ENCODE measurements at regions not wholly inside any gene's neighbourhood (a gene's known extent, or its start where the extent isn't known, plus 50 kb on each side); places are given as distances from the start of the nearest gene placed in this dataset.

DNA sequence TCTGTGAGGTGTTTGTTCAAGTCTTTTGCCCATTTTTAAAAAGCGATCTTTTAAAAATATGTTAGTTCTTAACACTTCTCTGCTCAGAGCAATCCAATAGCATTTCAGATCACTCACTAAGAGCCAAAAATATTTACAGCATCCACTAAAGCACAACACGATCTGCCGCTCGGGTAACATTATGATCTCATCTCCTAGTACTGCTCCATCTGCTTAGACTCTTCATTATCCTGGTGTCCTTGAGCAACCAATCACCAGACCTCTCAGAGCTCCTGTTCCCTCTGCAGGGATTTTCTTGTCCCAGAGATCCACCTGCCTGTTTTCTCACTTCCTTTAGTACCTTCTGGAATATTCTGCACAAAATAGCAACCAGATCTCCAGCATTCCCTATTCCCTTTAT, 235.3 kb upstream of the ESRRG start:
- Histone ChIP-seq H3K27me3 (replicated peaks; ENCODE audit: insufficient read depth) (no peaks in the 10 kb centered on the region), H3K4me2 (ENCODE audit: unreplicated experiment) (no peak overlapping the region), H3K27ac (no peak overlapping the region), H3K9me2 (ENCODE audit: insufficient read depth) (no peaks in the 10 kb centered on the region), H3K4me1 (ENCODE audit: insufficient read depth) (no peaks in the 10 kb centered on the region), H3K4me3 (no peak overlapping the region), H3F3A (ENCODE audit: insufficient read depth) (no peaks in the 10 kb centered on the region), H3K79me2 (ENCODE audit: insufficient read depth) (no peaks in the 10 kb centered on the region), H3K9ac (no peak overlapping the region), H3K36me3 (ENCODE audit: low read depth) (no peaks in the 10 kb centered on the region), H4K20me1 (ENCODE audit: insufficient read depth) (no peaks in the 10 kb centered on the region), H3K9me3 (ENCODE audit: low read depth) (no peaks in the 10 kb centered on the region), H2AFZ (no peak overlapping the region)
- in situ Hi-C loops (cut with MboI): no loop called here
- 65 to 75% methylated on average over 4 of the region's 4 CpGs for WGBS, 2 experiments (ENCODE audit: low coverage in 1 of 2, low lambda C conversion rate in 2 of 2, missing lambda C conversion rate in 2 of 2)
- no peak for DNase-seq
- no peak for TF ChIP-seq EZH2phosphoT487 (IDR thresholded peaks at IDR 0.05; ENCODE audit: insufficient read depth, low read depth)
- TF ChIP-seq EZH2 (IDR thresholded peaks at IDR 0.05; ENCODE audit: insufficient read depth, poor library complexity, severe bottlenecking): no peak

DNA sequence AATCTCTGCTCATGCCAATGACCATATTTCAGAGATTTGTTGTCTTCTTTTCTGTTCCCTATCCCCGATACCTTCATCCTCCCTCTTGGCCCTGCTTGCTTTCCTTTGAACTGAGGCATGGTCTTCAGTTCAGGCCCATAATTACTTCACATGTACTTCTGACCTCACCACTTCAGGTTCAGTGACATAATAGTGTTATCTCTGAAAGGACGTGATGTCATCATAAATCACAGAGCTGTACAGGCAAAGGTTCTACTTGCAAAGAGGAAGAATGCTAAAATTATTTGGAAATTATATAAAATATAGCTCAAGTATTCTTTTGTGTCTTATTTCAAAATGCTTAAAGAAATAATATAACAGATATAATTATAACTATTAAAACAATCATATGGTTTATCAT, 230.3 kb upstream of the ESRRG start:
- in situ Hi-C loops (cut with MboI): no loop called here
- Histone ChIP-seq H3K4me2 (ENCODE audit: unreplicated experiment) (no peak overlapping the region), H3K4me3 (no peak overlapping the region), H3K9me2 (ENCODE audit: insufficient read depth) (no peaks in the 10 kb centered on the region), H3K36me3 (ENCODE audit: low read depth) (no peaks in the 10 kb centered on the region), H3K27ac (no peak overlapping the region), H3F3A (ENCODE audit: insufficient read depth) (no peaks in the 10 kb centered on the region), H4K20me1 (ENCODE audit: insufficient read depth) (no peaks in the 10 kb centered on the region), H3K4me1 (ENCODE audit: insufficient read depth) (no peaks in the 10 kb centered on the region), H3K9me3 (ENCODE audit: low read depth) (no peaks in the 10 kb centered on the region), H3K79me2 (ENCODE audit: insufficient read depth) (no peaks in the 10 kb centered on the region), H3K9ac (no peak overlapping the region), H3K27me3 (replicated peaks; ENCODE audit: insufficient read depth) (no peaks in the 10 kb centered on the region), H2AFZ (no peak overlapping the region)
- DNase-seq: no peak
- no peak for TF ChIP-seq EZH2 (IDR thresholded peaks at IDR 0.05; ENCODE audit: insufficient read depth, poor library complexity, severe bottlenecking)
- no peak for TF ChIP-seq EZH2phosphoT487 (IDR thresholded peaks at IDR 0.05; ENCODE audit: insufficient read depth, low read depth)
- WGBS, 2 experiments (ENCODE audit: low coverage in 1 of 2, low lambda C conversion rate in 2 of 2, missing lambda C conversion rate in 2 of 2): 16 to 23% methylated on average over 2 of the region's 2 CpGs

DNA sequence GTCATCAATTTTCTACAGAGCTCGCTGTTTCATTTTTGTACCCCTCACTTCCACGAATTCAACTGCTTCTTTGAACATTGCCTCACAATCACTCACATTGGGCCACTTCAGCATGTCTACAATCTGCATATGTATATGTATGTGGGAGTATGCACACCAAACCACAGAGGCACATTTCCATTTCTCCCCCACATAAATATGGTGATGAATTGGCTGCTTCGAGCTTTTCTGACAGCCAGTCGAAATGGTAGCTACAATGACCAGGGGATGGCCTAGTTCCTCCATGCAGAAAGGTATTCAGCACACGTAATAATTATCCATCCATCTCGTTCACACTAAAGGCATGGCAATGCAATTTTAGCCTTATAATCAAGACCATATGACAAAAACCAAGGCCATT, 229.6 kb upstream of the ESRRG start:
- in situ Hi-C loops (cut with MboI): no loop called here
- 10 to 23% methylated on average over 6 of the region's 6 CpGs for WGBS, 2 experiments (ENCODE audit: low coverage in 1 of 2, low lambda C conversion rate in 2 of 2, missing lambda C conversion rate in 2 of 2)
- H3K4me1 ChIP-seq (ENCODE audit: insufficient read depth): no peaks in the 10 kb centered on the region
- TF ChIP-seq EZH2phosphoT487 (IDR thresholded peaks at IDR 0.05; ENCODE audit: insufficient read depth, low read depth) (no peak), EZH2 (IDR thresholded peaks at IDR 0.05; ENCODE audit: insufficient read depth, poor library complexity, severe bottlenecking) (no peak)
- no peaks in the 10 kb centered on the region for H4K20me1 ChIP-seq (ENCODE audit: insufficient read depth)
- no peak overlapping the region for H3K9ac ChIP-seq
- H3K27me3 ChIP-seq (replicated peaks; ENCODE audit: insufficient read depth): no peaks in the 10 kb centered on the region
- H3K9me3 ChIP-seq (ENCODE audit: low read depth): no peaks in the 10 kb centered on the region
- no peaks in the 10 kb centered on the region for H3F3A ChIP-seq (ENCODE audit: insufficient read depth)
- no peak overlapping the region for H3K4me2 ChIP-seq (ENCODE audit: unreplicated experiment)
- no peaks in the 10 kb centered on the region for H3K9me2 ChIP-seq (ENCODE audit: insufficient read depth)
- H3K36me3 ChIP-seq (ENCODE audit: low read depth): no peaks in the 10 kb centered on the region
- DNase-seq: no peak
- H3K4me3 ChIP-seq: no peak overlapping the region
- H3K27ac ChIP-seq: no peak overlapping the region
- no peak overlapping the region for H2AFZ ChIP-seq
- no peaks in the 10 kb centered on the region for H3K79me2 ChIP-seq (ENCODE audit: insufficient read depth)

DNA sequence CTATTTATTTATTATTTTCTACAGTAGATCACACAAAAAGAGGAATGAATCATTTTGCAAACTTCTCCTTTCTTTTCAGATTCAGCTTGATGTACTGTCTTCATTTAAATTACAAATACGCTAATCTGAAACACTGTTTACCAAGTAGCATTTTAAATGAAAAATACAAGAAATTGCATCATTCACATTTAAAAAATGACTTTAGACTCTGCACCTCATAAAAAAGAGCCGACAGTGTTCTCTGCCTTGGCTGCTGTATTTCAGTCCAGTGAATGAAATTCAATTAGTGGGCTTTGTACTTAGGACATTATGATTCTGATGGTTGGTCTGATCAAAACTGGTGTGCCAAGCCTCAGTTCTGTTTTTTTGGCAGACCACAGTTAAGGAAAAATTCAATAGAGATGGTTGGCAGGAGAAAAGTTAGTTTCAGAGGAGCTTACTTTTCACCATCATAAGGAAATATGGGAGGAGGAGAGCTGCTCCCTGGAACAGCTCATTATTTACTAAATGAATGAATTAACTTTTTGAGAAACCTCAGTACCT, 222.4 kb upstream of the ESRRG start:
- no peaks in the 10 kb centered on the region for H3K79me2 ChIP-seq (ENCODE audit: insufficient read depth)
- TF ChIP-seq EZH2phosphoT487 (IDR thresholded peaks at IDR 0.05; ENCODE audit: insufficient read depth, low read depth): no peak
- no peak for TF ChIP-seq EZH2 (IDR thresholded peaks at IDR 0.05; ENCODE audit: insufficient read depth, poor library complexity, severe bottlenecking)
- H3K4me2 ChIP-seq (ENCODE audit: unreplicated experiment): no peak overlapping the region
- H3K36me3 ChIP-seq (ENCODE audit: low read depth): no peaks in the 10 kb centered on the region
- H3K27ac ChIP-seq: no peak overlapping the region
- no peaks in the 10 kb centered on the region for H3K9me3 ChIP-seq (ENCODE audit: low read depth)
- no peak for DNase-seq
- H3K27me3 ChIP-seq (replicated peaks; ENCODE audit: insufficient read depth): no peaks in the 10 kb centered on the region
- no peak overlapping the region for H3K4me3 ChIP-seq
- H3F3A ChIP-seq (ENCODE audit: insufficient read depth): no peaks in the 10 kb centered on the region
- no peak overlapping the region for H2AFZ ChIP-seq
- no peaks in the 10 kb centered on the region for H3K4me1 ChIP-seq (ENCODE audit: insufficient read depth)
- H4K20me1 ChIP-seq (ENCODE audit: insufficient read depth): no peaks in the 10 kb centered on the region
- in situ Hi-C loops (cut with MboI): no loop called here
- H3K9me2 ChIP-seq (ENCODE audit: insufficient read depth): no peaks in the 10 kb centered on the region
- WGBS, 2 experiments (ENCODE audit: low coverage in 1 of 2, low lambda C conversion rate in 2 of 2, missing lambda C conversion rate in 2 of 2): 3 to 5% methylated on average over 2 of the region's 2 CpGs
- H3K9ac ChIP-seq: no peak overlapping the region

All from GM23248 (cell line).